RKO (cell line): ENCODE measurements at regions not wholly inside any gene's neighbourhood (a gene's known extent, or its start where the extent isn't known, plus 50 kb on each side); places are given as distances from the start of the nearest gene placed in this dataset.

Experiments used
- DNase-seq: peaks from one replicate; pipeline ENCODE4 v3.0.0-alpha.2; 2016; ENCODE audit warnings: low spot score

DNA sequence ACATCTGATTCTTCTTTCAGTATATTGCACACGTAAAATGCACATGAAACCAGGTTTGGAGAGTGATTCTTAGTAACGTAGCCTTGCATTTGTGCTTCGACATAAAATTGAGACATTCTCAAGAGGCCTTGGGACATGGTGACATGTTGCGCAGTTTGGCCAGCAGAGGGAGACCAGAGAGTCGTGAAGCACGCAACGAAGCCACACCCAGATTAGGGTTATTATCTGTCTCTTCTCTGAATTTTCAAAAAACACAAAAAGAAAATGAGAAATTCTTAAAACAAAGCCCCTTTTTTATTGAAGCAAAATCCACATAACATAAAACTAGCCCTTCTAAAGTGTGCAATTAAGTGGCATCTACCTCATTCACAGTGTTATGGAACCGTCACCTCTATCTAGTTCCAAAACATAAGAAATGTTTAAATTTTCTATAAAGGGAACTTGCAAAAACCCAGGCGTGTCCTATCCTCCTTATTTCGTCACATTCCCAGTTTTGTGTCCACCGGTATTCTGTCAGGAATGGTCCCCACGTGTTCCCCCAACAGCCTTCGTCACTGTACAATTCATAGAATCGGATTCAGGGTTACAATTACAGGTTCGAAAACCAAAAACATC is 108.8 kb upstream of the ATF7IP start:
- peak; percentile 88 for DNase-seq

DNA sequence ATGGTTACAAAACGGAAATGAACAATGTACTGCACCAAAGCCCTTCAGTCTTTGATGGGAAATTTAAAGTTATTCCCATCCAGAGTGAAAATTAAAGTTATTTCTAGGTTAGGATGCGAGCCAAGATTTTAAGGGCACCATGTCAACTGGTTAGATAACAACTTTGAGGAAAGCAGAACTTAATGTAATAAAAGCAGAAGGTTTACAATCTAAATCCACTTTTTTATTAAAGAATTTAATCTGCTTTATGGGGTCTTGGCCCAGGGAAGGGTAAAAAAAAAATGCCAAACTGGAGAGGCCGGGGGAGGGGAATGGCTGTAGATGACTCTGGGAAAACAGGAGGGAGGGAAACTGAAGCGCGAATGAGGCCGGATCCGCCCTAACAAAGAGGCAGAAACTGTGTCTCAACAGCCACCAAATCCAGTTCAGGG is 108.2 kb upstream of the ATF7IP start:
- DNase-seq, result peak; percentile 12

DNA sequence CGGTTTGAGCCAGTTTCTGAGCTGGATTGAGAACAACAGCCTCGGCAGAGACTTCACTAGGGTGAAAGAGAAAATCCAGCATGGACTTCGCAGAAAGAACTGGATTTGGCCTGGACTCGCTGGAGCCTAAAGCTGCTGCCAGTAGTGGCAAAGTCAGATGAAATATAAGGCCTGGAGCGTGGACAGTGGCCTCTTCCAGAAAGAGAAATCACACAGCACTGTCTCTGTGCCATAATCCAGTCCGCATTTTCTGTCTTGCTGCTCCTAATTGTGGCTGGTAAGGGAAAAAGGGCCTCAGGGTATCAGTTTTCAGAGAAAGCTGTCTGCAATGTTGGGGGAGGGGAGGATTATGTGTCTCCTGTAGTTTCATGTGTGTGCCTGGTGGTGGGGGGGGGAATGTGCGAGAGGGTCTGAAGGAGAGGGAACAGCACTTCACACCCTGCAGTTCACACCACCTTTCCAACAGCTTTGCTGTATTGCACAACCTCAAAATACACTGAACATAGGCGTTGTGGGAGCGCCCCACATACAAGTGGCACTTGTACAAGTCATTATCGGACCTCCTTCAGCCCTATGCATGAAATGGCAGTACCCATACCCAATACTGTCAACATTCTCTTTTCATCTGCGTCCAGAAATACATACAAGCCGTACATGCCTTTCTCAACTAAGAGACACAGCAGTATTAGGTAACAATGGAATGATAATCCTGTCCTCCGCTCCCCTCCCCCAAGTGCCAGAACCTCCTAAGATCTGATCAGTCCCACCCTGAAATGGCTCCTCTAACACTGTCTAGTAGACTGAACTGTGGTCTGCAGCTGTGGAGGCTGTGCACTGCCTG is 107.5 kb upstream of the ATF7IP start:
- DNase-seq, result peak; percentile 97

DNA sequence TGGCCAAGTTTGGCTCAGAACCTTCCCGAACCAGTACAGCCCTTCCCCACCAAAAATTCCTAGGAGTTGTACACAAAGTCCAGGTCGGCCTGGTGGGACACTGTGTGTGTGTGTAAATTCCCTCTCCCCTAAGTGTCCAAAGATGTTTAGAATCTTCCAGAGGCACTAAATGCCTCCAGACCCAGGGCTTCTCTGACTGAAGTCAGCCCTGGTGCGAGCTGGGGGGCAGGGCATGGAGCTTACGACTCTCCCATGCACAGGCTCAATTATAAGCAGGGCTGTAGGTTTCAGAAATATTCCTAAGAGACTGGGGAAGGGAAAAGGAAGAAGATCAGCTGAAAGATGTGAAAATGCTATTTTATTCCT is 106.9 kb upstream of the ATF7IP start:
- no peak for DNase-seq

DNA sequence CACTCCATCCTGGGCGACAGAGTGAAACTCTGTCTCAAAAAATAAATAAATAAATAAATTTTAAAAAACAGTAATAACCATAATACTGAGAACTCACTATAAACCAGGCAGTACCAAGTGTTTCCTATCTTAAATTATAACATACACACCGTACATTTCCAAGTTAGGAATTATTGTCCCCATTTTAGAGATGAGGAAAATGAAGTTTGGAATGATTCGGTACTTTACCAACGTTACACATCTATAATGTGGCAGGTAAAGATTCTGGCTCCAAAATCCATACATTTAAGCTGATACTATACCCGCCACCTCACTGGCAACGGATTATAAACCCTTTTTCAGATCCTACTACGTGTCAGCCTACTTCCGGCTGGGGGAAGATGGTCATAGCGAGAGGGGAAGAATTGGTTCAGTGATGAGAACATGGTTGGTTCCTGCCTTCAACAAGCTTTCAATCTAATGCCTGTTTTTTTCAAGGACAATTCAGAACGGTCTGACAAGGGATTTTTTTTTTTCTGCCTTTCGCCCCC is 105.9 kb upstream of the ATF7IP start:
- no peak for DNase-seq

DNA sequence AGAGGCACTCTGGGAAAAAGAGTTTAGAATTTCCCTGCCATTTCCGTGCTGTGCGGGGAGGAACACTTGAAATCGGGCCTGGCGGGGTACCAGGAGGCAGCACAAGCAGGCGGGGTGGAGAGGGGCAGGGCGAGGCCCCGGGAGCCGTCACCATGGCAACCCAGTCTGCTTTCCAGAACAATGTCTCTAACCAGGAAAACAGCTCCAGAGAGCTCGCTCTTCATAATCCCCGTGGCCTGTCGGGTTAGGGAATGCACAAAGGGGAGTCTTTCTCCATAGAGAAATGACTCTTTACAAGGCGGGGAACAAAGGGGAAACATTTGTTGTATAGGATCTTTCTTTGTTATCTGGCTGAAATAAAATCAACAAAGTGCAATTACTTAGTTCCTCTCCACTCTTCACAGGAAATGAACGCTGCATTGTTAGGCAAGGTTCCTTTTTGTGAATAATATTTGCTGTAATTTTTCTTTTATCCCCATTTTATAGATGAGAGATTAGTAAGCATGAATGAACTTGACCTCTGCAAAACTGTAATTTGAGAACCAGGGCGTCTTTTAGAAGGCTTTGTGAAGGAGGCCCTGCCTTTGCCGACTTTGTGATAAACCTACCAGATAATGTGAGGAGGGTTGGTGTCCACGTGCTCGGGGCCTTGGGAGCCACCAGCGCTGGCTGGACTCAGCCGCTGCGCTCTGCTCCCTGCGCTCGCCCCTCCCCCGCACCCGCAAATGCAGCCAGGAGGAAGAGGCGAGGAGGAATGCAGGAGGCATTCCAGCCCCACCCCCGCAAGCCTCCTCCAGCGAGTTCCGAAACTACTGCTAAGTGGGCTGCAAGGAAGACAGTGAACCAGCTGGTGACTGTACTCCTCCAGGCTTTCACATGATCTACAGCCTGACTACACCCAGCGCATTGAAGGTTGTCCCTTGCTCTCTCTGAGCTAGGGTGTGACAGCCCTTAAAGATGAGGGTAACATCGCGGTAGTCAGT is 105.2 kb upstream of the ATF7IP start:
- DNase-seq, result no peak

DNA sequence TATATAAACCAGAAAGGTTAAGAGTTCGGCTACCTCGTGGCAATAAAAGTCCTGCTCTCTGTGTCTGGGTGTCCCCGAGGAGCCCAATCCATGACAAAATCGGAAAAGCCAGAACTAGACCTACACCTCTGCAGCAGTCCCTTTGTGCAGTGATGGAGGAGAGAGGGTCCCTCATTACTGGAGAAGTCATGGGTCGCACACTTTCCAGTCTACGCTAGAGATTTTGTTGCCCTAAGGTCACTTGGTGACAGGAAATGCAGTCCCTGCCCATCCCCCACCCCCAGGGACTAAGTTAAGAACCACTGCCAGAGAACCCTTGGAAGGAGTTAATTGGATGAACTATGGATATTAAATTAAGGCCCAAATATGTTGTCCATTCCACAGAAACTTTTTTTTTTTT is 104.4 kb upstream of the ATF7IP start:
- DNase-seq, result no peak

DNA sequence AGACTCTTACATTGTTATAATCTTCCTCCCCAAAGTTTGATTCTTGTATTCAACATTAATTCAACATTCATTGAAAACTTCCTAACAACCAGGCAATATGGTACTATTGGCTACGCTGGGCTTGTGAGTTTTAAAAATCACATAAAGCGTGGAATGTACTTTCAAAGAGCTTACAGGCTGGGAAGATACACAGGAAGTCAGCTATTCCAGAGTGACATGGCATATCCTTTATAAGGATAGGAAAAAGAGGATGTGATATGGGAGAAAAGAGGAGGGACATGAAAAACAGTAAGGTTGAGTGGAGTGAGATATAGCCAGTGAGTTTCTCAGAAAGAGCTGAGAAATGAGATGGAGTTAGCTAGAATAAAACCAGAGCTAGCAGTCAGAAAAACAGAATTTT is 103.6 kb upstream of the ATF7IP start:
- DNase-seq, result no peak

DNA sequence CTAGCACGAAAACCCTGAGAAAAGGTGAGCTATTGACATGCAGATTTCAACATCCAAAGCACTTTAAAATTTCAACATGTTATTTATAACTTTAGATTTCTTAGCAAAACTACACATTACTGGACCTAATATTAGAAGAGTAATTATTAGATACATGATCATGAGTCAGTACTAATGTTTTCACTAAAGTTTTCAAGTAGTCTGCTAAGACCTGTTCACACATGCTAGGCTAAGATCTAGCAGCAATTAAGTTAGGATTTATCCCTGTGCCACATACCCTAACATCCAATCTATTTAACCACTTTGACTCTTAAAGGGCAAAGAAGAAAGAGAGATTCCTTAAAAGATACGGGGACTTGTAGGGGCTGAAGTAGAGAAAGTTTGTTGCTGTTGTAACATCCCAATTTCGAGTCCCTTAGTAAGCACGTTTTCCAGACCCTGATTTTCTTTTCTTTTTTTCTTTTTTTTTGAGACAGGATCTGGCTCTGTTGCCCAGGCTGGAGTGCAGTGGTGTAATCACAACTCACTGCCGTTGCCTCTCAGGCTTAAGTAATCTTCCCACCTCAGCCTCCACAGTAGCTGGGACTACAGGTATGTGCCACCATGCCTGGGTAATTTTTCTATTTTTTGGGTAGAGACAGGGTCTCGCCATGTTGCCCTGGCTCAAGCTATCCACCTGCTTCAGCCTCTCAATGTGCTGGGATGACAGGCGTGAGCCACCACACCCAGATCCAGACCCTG is 102.5 kb upstream of the ATF7IP start:
- DNase-seq, result no peak

DNA sequence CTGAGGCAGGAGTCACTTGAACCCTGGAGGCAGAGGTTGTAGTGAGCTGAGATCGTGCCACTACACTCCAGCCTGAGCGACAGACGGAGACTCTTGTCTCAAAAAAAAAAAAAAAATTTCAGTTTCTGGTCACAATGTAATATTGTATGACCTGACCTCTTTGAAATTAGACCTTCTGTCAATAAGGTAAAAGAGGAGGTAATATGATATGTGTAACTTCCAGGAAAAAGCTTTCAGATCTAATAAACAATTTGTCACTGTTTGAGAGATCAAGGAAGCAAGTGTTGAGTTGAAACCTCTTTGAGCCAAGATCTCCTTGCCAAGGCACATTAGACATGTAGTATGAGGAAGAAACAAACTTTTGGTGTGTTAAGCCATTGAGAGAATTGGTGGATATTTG is 101.7 kb upstream of the ATF7IP start:
- DNase-seq, result no peak

DNA sequence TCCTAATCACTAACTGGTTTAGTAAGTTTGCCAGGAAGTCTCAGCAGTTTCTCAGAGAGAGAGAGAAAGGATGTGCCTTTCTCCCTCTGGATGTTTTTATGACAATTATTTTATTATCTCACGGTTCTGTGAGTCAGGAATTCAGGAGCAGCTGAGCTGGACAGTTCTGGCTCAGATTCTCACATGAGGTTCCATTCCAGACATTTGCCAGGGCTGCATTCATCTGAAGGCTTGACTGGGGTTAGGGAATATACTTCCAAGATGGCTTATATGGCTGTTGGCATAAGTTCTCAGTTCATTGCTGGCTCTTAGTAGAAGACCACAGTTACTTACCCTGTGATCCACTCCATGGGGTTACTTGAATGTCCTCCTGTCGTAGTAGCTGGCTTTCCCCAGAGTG is 101.2 kb upstream of the ATF7IP start:
- peak; percentile 47 for DNase-seq

DNA sequence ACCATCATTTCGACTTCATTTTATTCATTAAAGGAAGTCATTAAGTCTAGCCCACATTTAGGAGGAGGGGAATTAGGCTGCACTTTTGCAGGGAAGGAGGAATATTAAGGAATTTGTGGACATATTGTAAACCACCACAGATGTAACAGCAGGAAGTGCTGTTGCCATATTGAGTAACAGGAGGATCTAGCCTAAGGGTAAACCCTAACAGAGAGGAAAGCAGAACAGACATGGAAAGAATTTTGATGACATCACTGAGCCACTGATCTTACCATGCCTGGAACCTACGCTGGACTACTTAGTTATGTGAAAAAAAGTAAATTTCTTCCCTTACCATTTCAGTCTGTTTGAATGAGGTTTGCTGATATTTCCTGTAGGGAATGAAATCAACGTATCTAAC is 100.7 kb upstream of the ATF7IP start:
- no peak for DNase-seq

DNA sequence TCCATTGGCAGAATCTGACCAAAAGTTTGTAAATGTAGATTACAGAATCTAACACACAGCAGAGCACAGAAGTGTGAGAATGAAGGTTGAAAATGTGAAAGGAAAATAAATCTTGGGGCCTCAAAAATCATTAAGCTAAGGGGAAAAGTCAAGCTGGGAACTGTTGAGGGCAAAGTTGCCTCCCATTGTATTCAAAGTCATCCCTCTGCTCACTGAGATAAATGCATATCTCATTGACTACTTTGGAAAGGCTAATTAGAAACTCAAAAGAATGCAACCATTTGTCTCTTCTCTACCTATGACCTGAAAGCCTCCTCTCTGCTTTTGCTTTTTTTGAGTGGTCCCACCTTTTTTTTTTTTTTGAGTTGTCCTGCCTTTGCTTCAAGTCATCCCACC is 97.4 kb upstream of the ATF7IP start:
- no peak for DNase-seq

DNA sequence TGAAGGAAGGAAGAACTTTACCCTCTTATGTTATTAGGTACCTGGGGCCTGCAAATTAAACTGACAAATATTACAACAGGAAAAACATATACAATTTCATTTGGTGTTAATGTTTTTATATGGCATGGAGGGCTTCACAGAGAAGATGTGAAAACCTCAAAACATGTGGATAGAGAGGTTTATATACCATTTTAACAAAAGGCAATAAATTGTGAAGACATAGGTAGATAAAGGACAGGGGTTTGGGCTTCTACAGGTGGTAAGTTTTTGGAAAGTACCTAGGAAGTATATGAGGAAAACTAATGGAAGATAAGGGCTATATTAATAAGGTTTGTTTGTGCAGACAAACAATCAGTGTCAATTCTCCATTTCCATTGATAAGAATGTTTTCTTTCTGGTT is 95.1 kb upstream of the ATF7IP start:
- DNase-seq, result no peak

DNA sequence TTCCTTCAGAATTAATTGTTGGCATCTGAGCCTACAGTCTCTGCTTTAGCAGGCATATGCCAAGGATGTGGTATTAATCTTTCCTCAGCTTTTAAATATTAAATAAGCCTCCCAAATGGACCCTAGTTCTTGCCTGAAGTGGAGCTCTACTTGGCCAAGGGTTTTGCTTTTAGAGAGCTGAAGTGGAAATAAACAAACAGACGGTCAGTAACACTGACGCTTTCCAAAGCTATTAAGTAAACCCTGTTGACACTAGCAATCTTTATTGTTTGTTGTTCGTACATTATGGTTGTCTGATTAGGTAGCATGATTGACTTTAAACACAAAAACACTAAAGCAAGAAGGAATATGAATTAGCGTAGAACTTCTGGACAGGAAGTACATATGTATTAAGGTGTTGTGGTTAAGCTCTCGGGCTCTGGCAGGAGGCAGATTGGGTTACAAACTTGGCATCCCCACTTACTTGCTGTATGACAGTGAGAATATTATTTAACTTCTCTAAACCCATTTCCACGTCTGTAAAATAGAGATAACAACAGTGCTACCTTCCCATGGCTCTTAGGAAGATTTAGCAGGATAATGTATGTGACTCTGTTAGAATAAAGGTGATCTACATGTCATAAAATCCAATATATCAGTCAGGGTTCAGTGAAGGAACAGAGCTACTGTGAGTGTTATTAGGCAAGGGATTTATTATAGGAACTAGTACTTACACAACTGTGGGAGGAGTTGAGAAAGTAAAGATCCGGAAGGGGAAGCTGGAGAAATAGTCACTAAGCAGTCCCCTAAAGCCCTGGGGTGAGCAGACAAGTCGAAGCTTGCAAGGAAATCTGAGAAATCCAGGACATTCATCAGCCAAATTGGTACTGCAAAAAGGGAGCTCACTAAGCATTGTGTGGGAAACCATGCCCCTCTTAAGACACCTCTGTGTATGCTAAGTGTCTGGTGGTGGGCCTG is 92.2 kb upstream of the ATF7IP start:
- DNase-seq, result no peak

DNA sequence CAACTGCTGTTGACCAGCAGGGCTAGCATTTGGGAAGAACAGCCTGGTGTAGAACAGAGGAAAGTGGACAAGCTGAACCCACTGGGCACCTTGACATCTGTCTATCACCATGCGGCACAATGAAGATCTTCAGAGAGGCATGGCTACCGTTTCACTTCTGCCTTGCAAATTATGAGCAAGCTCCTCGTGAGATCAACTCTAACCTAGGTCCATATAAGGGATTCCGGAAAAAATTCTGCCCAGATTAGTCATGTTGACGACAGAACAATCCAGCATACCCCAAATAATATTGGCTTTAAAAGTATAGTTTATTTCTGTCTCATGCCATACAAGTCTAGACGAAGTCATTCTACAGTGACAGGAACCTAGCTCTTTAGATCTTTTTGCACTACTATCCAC is 91.6 kb upstream of the ATF7IP start:
- peak; percentile 14 for DNase-seq

DNA sequence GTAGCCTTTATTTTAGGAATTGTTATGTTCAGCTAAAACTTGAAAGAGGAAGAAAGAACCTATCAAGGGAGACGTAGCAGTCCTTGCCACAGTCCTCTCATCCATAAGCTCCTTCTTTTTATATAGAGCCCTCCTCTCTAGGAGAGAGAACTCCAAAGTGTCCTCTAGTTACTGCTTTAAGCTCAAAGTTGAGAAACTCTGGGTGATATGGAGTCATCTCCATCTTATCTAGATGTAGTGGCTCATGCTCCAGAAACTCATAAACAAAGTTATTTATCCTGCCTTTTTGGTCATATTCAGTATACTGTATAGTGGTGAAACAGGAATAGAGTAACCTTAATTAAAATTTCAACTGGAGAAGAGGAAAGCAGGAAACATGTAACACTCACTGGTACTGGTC is 90.4 kb upstream of the ATF7IP start:
- DNase-seq, result no peak

DNA sequence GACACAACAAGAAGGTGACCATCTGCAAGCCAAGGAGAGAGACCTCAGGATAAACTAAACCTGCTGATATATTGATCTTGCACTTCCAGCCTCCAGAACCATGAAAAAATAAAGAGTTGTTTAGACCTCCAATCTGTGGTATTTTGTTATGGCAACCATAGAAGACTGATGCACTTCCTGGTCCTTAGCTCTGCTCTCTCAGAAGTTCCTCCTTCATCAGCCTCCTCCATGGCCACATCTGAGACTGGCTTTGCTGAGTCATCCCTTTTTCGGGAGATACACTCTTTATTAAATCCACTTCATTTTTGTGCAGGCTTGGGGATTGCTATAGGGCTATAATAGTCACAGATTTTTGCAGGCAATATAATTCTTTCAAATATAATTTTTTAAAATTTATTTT is 89.6 kb upstream of the ATF7IP start:
- no peak for DNase-seq

DNA sequence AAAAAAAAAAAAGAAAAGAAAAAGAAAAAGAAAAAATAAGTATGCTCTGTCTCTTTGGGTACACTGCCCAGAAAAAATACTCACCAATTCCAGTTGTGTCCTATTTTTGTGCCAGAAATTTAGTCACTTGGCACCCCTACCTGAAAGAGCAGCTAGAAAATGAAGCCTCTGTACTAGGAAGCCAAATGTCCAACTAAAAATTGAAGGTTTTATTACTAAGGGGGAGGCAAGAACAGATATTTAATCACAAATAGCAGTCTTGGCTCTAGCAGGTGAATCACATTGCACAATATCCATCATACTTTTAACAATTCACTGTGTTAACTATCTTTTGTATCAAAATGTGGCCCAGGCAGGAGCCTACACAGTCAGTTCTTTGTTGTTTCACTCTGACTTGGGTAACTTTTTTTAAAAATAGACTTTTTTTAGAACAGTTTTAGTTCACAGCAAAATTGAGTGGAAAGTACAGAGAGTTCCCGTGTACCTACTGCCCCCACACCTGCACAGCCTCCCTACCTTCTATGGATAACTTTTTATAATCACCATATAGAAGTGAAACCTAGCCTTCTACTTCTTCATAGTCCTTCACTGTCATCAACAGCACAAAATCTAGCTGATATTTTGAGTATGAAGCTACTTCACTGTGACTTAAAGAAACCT is 87.1 kb upstream of the ATF7IP start:
- DNase-seq, result no peak

DNA sequence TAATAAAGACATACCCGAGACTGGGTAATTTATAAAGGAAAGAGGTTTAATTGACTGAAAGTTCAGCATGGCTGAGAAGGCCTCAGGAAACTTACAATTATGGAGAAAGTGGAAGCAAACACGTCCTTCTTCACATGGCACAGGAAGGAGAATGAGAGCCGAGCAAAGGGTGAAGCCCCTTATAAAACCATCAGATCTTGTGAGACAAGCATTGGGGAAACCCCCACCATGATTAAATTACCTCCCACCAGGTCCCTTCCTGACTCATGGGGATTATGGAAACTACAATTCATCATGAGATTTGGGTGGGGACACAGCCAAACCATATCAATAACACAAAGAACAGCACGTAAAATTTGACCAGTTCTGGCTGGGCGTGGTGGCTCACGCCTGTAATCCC is 85.6 kb upstream of the ATF7IP start:
- no peak for DNase-seq
